Liver (tissue), 8 donors: ENCODE measurements at regions not wholly inside any gene's neighbourhood (a gene's known extent, or its start where the extent isn't known, plus 50 kb on each side); places are given as distances from the start of the nearest gene placed in this dataset.

Source experiments
- DNase-seq: peaks from one replicate; pipeline ENCODE4 v3.0.0-alpha.2; 2017; ENCODE audit warnings: low spot score
- H3K27ac ChIP-seq, 2 donors: one replicate each; pipeline ENCODE4 v1.7.0; 2013; ENCODE audit warnings: inconsistent platforms in 2 of 2, low read length in 2 of 2, control low read depth in 1 of 2, low read depth in 1 of 2, mild to moderate bottlenecking in 1 of 2
- H3K27me3 ChIP-seq, 4 donors: one replicate each; pipeline versions ENCODE4 v1.6.1 to v1.7.0; 2013; ENCODE audit warnings: low read length in 3 of 4, inconsistent platforms in 1 of 4, mild to moderate bottlenecking in 1 of 4, moderate library complexity in 1 of 4; ENCODE audit not compliant: control insufficient read depth in 4 of 4, insufficient read depth in 4 of 4
- H3K36me3 ChIP-seq, 4 donors: one replicate each; pipeline versions ENCODE4 v1.6.1 to v1.7.0; 2013; ENCODE audit warnings: low read length in 3 of 4, mild to moderate bottlenecking in 3 of 4, low read depth in 1 of 4, moderate library complexity in 1 of 4; ENCODE audit not compliant: control insufficient read depth in 4 of 4, insufficient read depth in 3 of 4
- H3K4me1 ChIP-seq, 4 donors: one replicate each; pipeline versions ENCODE4 v1.6.1 to v1.7.0; 2013; ENCODE audit warnings: low read length in 3 of 4, mild to moderate bottlenecking in 3 of 4, moderate library complexity in 1 of 4; ENCODE audit not compliant: control insufficient read depth in 4 of 4, insufficient read depth in 4 of 4
- H3K4me3 ChIP-seq, 3 donors: one replicate each; pipeline versions ENCODE4 v1.6.1 to v1.7.0; 2013; ENCODE audit warnings: low read length in 3 of 3, control low read depth in 1 of 3, low read depth in 1 of 3, mild to moderate bottlenecking in 1 of 3
- H3K9ac ChIP-seq, 2 donors: one replicate each; pipeline ENCODE4 v1.7.0; 2013; ENCODE audit warnings: low read length in 2 of 2, mild to moderate bottlenecking in 2 of 2, moderate library complexity in 2 of 2, control low read depth in 1 of 2, low read depth in 1 of 2
- H3K9me3 ChIP-seq, 4 donors: one replicate each; pipeline versions ENCODE4 v1.6.1 to v1.7.0; 2013; ENCODE audit warnings: low read length in 3 of 4; ENCODE audit not compliant: control insufficient read depth in 4 of 4
- ATF3 ChIP-seq: IDR thresholded peaks from 2 replicates; pipeline ENCODE4 v1.6.1; 2016; ENCODE audit warnings: antibody characterized with exemption
- CTCF ChIP-seq: fragments of 150-350 bp; IDR thresholded peaks from 2 replicates; pipeline ENCODE4 v1.5.1; 2017; ENCODE audit warnings: improper control_type of control experiment, low read depth, low read length; ENCODE audit not compliant: missing input control
- FOXA1 ChIP-seq: IDR thresholded peaks from 2 replicates; pipeline ENCODE4 v1.6.1; 2016; ENCODE audit warnings: antibody characterized with exemption
- GABPA ChIP-seq, 2 donors: IDR thresholded peaks in 1 of 2; conservative IDR thresholded peaks in 1 of 2; 2 replicates each; pipeline ENCODE4 v1.6.1; 2016; ENCODE audit warnings: antibody characterized with exemption in 2 of 2, mild to moderate bottlenecking in 1 of 2, moderate library complexity in 1 of 2
- HNF4A ChIP-seq, 2 donors: conservative IDR thresholded peaks; 2 replicates each; pipeline ENCODE4 v1.6.1; 2016; ENCODE audit warnings: antibody characterized with exemption in 2 of 2, mild to moderate bottlenecking in 2 of 2
- JUND ChIP-seq, 2 donors: IDR thresholded peaks; 2 replicates each; pipeline ENCODE4 v1.6.1; 2016; ENCODE audit warnings: antibody characterized with exemption in 2 of 2
- NR2F2 ChIP-seq: IDR thresholded peaks from 2 replicates; pipeline ENCODE4 v1.6.1; 2016; ENCODE audit warnings: antibody characterized with exemption
- RXRA ChIP-seq, 2 donors: IDR thresholded peaks; 2 replicates each; pipeline ENCODE4 v1.6.1; 2017 to 2018; ENCODE audit warnings: antibody characterized with exemption in 2 of 2, mild to moderate bottlenecking in 1 of 2
- WGBS: extraction: QIAGEN DNeasy Blood & Tissue Kit; methylation state at CpG from one replicate; pipeline ENCODE4 v1.1.7; 2013; 5-methylcytosine and 5-hydroxymethylcytosine counted together
- TF ChIP-seq, protein P1 (sequence below): IDR thresholded peaks from 2 replicates; pipeline ENCODE4 v1.6.1; 2016; ENCODE audit warnings: antibody characterized with exemption, mild to moderate bottlenecking
- TF ChIP-seq, protein P2 (sequence below): IDR thresholded peaks from 2 replicates; pipeline ENCODE4 v1.6.1; 2016; ENCODE audit warnings: antibody characterized with exemption
- TF ChIP-seq, protein P3 (sequence below): IDR thresholded peaks from 2 replicates; pipeline ENCODE4 v1.6.1; 2016; ENCODE audit warnings: antibody characterized with exemption
- donor health status: healthy.
- donor health status: healthy.
- donor health status: healthy.
- donor health status: healthy.
- donor health status: healthy.

GRCh38 chr4:8682725-8683124 lies 90.2 kb downstream of the CPZ start (continued):
- no peak for TF ChIP-seq CTCF
- TF ChIP-seq GABPA (IDR thresholded peaks at IDR 0.05 in 1 of 2, conservative IDR thresholded peaks at IDR 0.05 in 1 of 2): no peak
- TF ChIP-seq ATF3: no peak
- no peak for TF ChIP-seq NR2F2
- no peak for TF ChIP-seq RXRA (IDR thresholded peaks at IDR 0.05)

DNA sequence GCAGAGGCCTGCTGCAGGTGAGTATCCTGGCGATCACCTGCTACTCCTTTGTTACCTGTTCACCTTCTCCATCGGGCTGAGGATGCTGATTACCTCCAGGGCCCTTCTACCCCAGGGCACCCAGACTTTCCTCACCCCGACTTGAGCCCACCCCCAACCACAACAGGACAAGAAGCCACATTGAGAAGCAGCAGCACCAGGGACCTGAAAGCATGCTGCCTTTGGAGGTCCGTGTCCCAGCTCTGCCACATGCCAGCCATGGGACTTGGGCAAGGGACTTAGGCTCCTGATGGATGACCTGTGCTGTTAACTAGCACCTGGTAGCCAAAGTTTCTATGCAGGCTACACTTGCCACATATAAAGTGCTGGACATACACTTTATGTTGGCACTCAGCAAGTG lies 89.7 kb downstream of the CPZ start:
- Histone ChIP-seq H3K27me3 (peaks cover 0 to 12% (median 1%) of the 10 kb centered on the region in 4 donors), H3K27ac (no peak overlapping the region), H3K36me3 (no peaks in the 10 kb centered on the region), H3K4me3 (no peak overlapping the region), H3K4me1 (no peaks in the 10 kb centered on the region), H3K9me3 (no peaks in the 10 kb centered on the region), H3K9ac (no peak overlapping the region)
- no peak for TF ChIP-seq HNF4A (conservative IDR thresholded peaks at IDR 0.05)
- no peak for TF ChIP-seq FOXA1
- no peak for TF ChIP-seq GABPA (IDR thresholded peaks at IDR 0.05 in 1 of 2, conservative IDR thresholded peaks at IDR 0.05 in 1 of 2)
- TF ChIP-seq, protein P1, sequence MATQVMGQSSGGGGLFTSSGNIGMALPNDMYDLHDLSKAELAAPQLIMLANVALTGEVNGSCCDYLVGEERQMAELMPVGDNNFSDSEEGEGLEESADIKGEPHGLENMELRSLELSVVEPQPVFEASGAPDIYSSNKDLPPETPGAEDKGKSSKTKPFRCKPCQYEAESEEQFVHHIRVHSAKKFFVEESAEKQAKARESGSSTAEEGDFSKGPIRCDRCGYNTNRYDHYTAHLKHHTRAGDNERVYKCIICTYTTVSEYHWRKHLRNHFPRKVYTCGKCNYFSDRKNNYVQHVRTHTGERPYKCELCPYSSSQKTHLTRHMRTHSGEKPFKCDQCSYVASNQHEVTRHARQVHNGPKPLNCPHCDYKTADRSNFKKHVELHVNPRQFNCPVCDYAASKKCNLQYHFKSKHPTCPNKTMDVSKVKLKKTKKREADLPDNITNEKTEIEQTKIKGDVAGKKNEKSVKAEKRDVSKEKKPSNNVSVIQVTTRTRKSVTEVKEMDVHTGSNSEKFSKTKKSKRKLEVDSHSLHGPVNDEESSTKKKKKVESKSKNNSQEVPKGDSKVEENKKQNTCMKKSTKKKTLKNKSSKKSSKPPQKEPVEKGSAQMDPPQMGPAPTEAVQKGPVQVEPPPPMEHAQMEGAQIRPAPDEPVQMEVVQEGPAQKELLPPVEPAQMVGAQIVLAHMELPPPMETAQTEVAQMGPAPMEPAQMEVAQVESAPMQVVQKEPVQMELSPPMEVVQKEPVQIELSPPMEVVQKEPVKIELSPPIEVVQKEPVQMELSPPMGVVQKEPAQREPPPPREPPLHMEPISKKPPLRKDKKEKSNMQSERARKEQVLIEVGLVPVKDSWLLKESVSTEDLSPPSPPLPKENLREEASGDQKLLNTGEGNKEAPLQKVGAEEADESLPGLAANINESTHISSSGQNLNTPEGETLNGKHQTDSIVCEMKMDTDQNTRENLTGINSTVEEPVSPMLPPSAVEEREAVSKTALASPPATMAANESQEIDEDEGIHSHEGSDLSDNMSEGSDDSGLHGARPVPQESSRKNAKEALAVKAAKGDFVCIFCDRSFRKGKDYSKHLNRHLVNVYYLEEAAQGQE: no peak
- no peak for TF ChIP-seq CTCF
- TF ChIP-seq NR2F2: no peak
- no peak for TF ChIP-seq JUND (IDR thresholded peaks at IDR 0.05)
- TF ChIP-seq, protein P2, sequence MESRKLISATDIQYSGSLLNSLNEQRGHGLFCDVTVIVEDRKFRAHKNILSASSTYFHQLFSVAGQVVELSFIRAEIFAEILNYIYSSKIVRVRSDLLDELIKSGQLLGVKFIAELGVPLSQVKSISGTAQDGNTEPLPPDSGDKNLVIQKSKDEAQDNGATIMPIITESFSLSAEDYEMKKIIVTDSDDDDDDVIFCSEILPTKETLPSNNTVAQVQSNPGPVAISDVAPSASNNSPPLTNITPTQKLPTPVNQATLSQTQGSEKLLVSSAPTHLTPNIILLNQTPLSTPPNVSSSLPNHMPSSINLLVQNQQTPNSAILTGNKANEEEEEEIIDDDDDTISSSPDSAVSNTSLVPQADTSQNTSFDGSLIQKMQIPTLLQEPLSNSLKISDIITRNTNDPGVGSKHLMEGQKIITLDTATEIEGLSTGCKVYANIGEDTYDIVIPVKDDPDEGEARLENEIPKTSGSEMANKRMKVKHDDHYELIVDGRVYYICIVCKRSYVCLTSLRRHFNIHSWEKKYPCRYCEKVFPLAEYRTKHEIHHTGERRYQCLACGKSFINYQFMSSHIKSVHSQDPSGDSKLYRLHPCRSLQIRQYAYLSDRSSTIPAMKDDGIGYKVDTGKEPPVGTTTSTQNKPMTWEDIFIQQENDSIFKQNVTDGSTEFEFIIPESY: no peak
- TF ChIP-seq, protein P3, sequence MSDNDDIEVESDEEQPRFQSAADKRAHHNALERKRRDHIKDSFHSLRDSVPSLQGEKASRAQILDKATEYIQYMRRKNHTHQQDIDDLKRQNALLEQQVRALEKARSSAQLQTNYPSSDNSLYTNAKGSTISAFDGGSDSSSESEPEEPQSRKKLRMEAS: no peak
- DNase-seq: no peak
- 65% methylated on average over 4 of the region's 4 CpGs for WGBS
